K562 (cell line): ENCODE measurements at regions not wholly inside any gene's neighbourhood (a gene's known extent, or its start where the extent isn't known, plus 50 kb on each side); places are given as distances from the start of the nearest gene placed in this dataset.

Source experiments
- ATAC-seq: fragments of 200-7000 bp; cut with Tn5 transposase; 3 replicates; pipeline ENCODE4 v1.9.1; 2020; ENCODE audit warnings: moderate library complexity
- BruUV-seq: library from RNA; stranded (reverse); fragments of 400-500 nt; replicated peaks from 2 replicates; lab custom pipeline; 2021; lab: Mats Ljungman, UMichigan
- CTCF ChIA-PET: fragments of 300-600 bp; formaldehyde crosslinking; extraction: SDS; loops from one replicate; lab custom pipeline; 2021; ENCODE audit warnings: low intra/inter-chr PET ratio; lab: Yijun Ruan, JAX
- POLR2A ChIA-PET: fragments of 300-600, 350-650 bp; sonication (Branson Sonifier 250); formaldehyde crosslinking; extraction: SDS; loops from one replicate; lab custom pipeline; 2021; ENCODE audit warnings: antibody characterized with exemption, inconsistent platforms; lab: Yijun Ruan, JAX
- DNase-seq, 4 experiments: peaks; one replicate each; pipeline versions ENCODE4 v3.0.0 to v3.0.0-alpha.2; 2011 to 2018; ENCODE audit warnings: low spot score in 3 of 4, mixed read lengths in 3 of 4; ENCODE audit errors: extremely low read depth in 1 of 4
- FAIRE-seq: peaks from 2 replicates; lab custom pipeline; 2011; peaks lifted over from hg19 to GRCh38; lab: Jason Lieb, UNC
- H2AFZ ChIP-seq: 2 replicates; pipeline ENCODE4 v1.6.0; 2011; ENCODE audit warnings: low read depth, low read length, control low read depth, inconsistent platforms
- H3K27ac ChIP-seq: fragments of 200-600 bp; 3 replicates; pipeline ENCODE4 v1.8.0; 2011; ENCODE audit warnings: low read depth, mild to moderate bottlenecking, control low read depth, inconsistent platforms, low read length, moderate library complexity, mixed read lengths; ENCODE audit errors: extremely low read depth
- H3K27me3 ChIP-seq, 2 experiments: fragments of 300-600 bp in 1 of 2; 2 replicates in 1 of 2; 3 replicates in 1 of 2; pipeline versions ENCODE4 v1.6.0 to v1.8.0; 2011; ENCODE audit warnings: inconsistent platforms in 2 of 2, low read length in 2 of 2, mild to moderate bottlenecking in 1 of 2, mixed read lengths in 1 of 2, moderate library complexity in 1 of 2; ENCODE audit not compliant: control insufficient read depth in 2 of 2, insufficient read depth in 2 of 2
- H3K36me3 ChIP-seq: fragments of 300-600 bp; 3 replicates; pipeline ENCODE4 v1.8.0; 2011; ENCODE audit warnings: mild to moderate bottlenecking, low read length, inconsistent platforms; ENCODE audit not compliant: control insufficient read depth, insufficient read depth
- H3K4me1 ChIP-seq, 2 experiments: fragments of 200-600 bp in 1 of 2; replicated peaks in 1 of 2; 2 replicates in 1 of 2; 3 replicates in 1 of 2; pipeline versions ENCODE4 v1.5.1 to v1.8.0; 2011; ENCODE audit warnings: inconsistent platforms in 2 of 2, low read length in 2 of 2, mild to moderate bottlenecking in 1 of 2, mixed read lengths in 1 of 2, moderate library complexity in 1 of 2; ENCODE audit not compliant: control insufficient read depth in 2 of 2, insufficient read depth in 2 of 2
- H3K4me2 ChIP-seq: 2 replicates; pipeline ENCODE4 v1.6.1; 2011; ENCODE audit warnings: low read length, control low read depth, inconsistent platforms, mixed read lengths; ENCODE audit not compliant: insufficient read depth
- H3K4me3 ChIP-seq: fragments of 200-600 bp; sonication (generic), shearing (Covaris generic); 2 replicates; pipeline ENCODE4 v1.5.1; 2016; ENCODE audit warnings: control low read depth, inconsistent platforms
- H3K79me2 ChIP-seq: fragments of 200-600 bp; 3 replicates; pipeline ENCODE4 v1.8.0; 2011; ENCODE audit warnings: low read length, inconsistent platforms; ENCODE audit not compliant: control insufficient read depth, insufficient read depth
- H3K9ac ChIP-seq, 2 experiments: 2 replicates each; pipeline versions ENCODE4 v1.6.0 to v1.6.1; 2011; ENCODE audit warnings: low read depth in 2 of 2, low read length in 2 of 2, control low read depth in 1 of 2, inconsistent platforms in 1 of 2, mild to moderate bottlenecking in 1 of 2, mixed read lengths in 1 of 2; ENCODE audit not compliant: insufficient read depth in 1 of 2
- H3K9me1 ChIP-seq: one replicate; pipeline ENCODE4 v1.6.0; 2011; ENCODE audit warnings: inconsistent platforms, mild to moderate bottlenecking, low read length, moderate library complexity; ENCODE audit not compliant: control insufficient read depth, insufficient read depth
- H3K9me3 ChIP-seq: replicated peaks from 2 replicates; pipeline ENCODE4 v1.5.1; 2011; ENCODE audit warnings: low read depth, low read length, inconsistent platforms; ENCODE audit not compliant: control insufficient read depth, insufficient read depth
- H4K20me1 ChIP-seq: replicated peaks from 2 replicates; pipeline ENCODE4 v1.6.1; 2011; ENCODE audit warnings: low read length, inconsistent platforms, mixed read lengths; ENCODE audit not compliant: control insufficient read depth, insufficient read depth
- SRSF7 ChIP-seq: fragments of 200-400 bp; formaldehyde crosslinking; optimal IDR thresholded peaks from 2 replicates; pipeline ENCODE3; 2017; ENCODE audit warnings: mild to moderate bottlenecking, low read depth, low read length
- ZNF253 ChIP-seq: fragments of 250-450 bp; sonication (Bioruptor Pico); conservative IDR thresholded peaks from 2 replicates; pipeline ENCODE4 v1.6.1; 2021; ENCODE audit warnings: mild to moderate bottlenecking
- WGBS: fragments of 100-300 bp; shearing (Covaris generic); methylation state at CpG from one replicate; pipeline ENCODE4 v1.1.6; 2016; ENCODE audit warnings: low coverage, mixed read lengths; ENCODE audit not compliant: insufficient coverage; ENCODE audit errors: missing lambda C conversion rate; 5-methylcytosine and 5-hydroxymethylcytosine counted together
- in situ Hi-C: fragments of 300-500 bp; cut with MboI; formaldehyde crosslinking; loops from 4 replicates; pipeline ENCODE4 v1.15.0; 2018; ENCODE audit warnings: inconsistent platforms, mixed read lengths
- intact Hi-C: fragments of 100-400 bp; cut with micrococcal nuclease; formaldehyde crosslinking; loops from 2 replicates; pipeline ENCODE4 v1.14.2; 2022
- TF ChIP-seq, protein P1 (sequence below): fragments of 450-650 bp; formaldehyde crosslinking; IDR thresholded peaks from 2 replicates; pipeline ENCODE4 v1.4.0; 2020; ENCODE audit warnings: mild to moderate bottlenecking, moderate library complexity
- TF ChIP-seq, protein P2 (sequence below): sonication (generic); formaldehyde crosslinking; IDR thresholded peaks from 2 replicates; pipeline ENCODE4 v1.8.0; 2022; ENCODE audit warnings: mild to moderate bottlenecking, missing genetic modification reagents

DNA sequence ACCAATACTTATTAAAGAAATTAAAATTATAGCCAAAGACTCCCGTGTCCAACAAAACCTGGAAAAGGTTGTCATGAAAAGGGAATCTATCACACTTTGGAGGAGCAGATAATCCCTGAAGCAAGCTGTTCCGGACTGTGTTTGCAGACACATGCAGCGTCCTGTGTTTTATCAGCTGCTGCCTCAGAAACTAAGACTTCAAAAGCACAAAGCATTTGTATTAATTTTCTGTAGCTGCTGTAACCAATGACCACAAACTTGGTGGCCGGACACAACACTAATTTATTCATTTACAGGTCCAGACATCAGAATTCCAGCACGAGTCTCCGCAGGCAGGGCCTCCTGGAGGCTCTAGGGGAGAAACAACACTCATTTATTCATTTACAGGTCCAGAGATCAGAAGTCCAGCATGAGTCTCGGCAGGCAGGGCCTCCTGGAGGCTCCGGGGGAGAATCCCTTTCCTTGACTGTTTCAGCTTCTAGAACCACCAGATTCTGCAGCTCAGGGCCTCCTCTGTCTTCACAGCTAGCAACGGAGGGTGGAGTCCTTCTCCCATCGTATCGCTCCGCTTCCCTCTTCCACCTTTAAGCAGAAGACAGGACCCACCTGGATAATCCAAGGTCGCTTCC, 465.3 kb downstream of the BRD1 start:
- Histone ChIP-seq H2AFZ (no peak overlapping the region), H3K36me3 (no peaks in the 10 kb centered on the region), H4K20me1 (no peaks in the 10 kb centered on the region), H3K4me1 (no peaks in the 10 kb centered on the region), H3K27me3 (peaks cover 15 to 46% of the 10 kb centered on the region in 2 experiments; a peak in 4 of 5 replicates), H3K9me3 (no peaks in the 10 kb centered on the region), H3K4me2 (no peak overlapping the region), H3K27ac (no peak overlapping the region), H3K9ac (no peak overlapping the region), H3K4me3 (no peak overlapping the region), H3K79me2 (no peaks in the 10 kb centered on the region), H3K9me1 (no peaks in the 10 kb centered on the region)
- no peak for TF ChIP-seq SRSF7
- TF ChIP-seq ZNF253 (CRISPR knock-in tag), result no peak
- TF ChIP-seq, protein P1, sequence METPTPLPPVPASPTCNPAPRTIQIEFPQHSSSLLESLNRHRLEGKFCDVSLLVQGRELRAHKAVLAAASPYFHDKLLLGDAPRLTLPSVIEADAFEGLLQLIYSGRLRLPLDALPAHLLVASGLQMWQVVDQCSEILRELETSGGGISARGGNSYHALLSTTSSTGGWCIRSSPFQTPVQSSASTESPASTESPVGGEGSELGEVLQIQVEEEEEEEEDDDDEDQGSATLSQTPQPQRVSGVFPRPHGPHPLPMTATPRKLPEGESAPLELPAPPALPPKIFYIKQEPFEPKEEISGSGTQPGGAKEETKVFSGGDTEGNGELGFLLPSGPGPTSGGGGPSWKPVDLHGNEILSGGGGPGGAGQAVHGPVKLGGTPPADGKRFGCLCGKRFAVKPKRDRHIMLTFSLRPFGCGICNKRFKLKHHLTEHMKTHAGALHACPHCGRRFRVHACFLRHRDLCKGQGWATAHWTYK (CRISPR knock-in tag), result no peak
- TF ChIP-seq, protein P2, sequence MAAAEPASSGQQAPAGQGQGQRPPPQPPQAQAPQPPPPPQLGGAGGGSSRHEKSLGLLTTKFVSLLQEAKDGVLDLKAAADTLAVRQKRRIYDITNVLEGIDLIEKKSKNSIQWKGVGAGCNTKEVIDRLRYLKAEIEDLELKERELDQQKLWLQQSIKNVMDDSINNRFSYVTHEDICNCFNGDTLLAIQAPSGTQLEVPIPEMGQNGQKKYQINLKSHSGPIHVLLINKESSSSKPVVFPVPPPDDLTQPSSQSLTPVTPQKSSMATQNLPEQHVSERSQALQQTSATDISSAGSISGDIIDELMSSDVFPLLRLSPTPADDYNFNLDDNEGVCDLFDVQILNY (CRISPR knock-in tag), result no peak
- POLR2A ChIA-PET, result no interaction called here
- intact Hi-C loops, result no loop called here
- in situ Hi-C loops, result no loop called here
- no peak for ATAC-seq
- 8% methylated on average over 12 of the region's 13 CpGs for WGBS
- DNase-seq, result no peak
- no peak for FAIRE-seq
- no TSS peak for BruUV-seq
- CTCF ChIA-PET, result no interaction called here
